22Rv1 (cell line): ENCODE measurements at regions not wholly inside any gene's neighbourhood (a gene's known extent, or its start where the extent isn't known, plus 50 kb on each side); places are given as distances from the start of the nearest gene placed in this dataset.

Experiments
- ZFX ChIP-seq: fragments of 450-650 bp; IDR thresholded peaks from 2 replicates; pipeline ENCODE4 v1.6.1; 2017; ENCODE audit warnings: antibody characterized with exemption, borderline replicate concordance
- TF ChIP-seq, protein P1 (sequence below): fragments of 450-650 bp; IDR thresholded peaks from 2 replicates; pipeline ENCODE4 v1.5.1; 2017; ENCODE audit warnings: mild to moderate bottlenecking

- TF ChIP-seq, protein P1, sequence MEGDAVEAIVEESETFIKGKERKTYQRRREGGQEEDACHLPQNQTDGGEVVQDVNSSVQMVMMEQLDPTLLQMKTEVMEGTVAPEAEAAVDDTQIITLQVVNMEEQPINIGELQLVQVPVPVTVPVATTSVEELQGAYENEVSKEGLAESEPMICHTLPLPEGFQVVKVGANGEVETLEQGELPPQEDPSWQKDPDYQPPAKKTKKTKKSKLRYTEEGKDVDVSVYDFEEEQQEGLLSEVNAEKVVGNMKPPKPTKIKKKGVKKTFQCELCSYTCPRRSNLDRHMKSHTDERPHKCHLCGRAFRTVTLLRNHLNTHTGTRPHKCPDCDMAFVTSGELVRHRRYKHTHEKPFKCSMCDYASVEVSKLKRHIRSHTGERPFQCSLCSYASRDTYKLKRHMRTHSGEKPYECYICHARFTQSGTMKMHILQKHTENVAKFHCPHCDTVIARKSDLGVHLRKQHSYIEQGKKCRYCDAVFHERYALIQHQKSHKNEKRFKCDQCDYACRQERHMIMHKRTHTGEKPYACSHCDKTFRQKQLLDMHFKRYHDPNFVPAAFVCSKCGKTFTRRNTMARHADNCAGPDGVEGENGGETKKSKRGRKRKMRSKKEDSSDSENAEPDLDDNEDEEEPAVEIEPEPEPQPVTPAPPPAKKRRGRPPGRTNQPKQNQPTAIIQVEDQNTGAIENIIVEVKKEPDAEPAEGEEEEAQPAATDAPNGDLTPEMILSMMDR = no peak
- TF ChIP-seq ZFX = no peak
These were observed 428.1 kb downstream of the PRDM2 start for GRCh38 chr1:14128096-14128495.
